H9 (cell line): ENCODE measurements at regions not wholly inside any gene's neighbourhood (a gene's known extent, or its start where the extent isn't known, plus 50 kb on each side); places are given as distances from the start of the nearest gene placed in this dataset.
A peak's percentile ranks its signal among the peaks of the same experiment; 100 is the strongest.

ENCODE experiments used
- DNase-seq: peaks from one replicate; pipeline ENCODE4 v3.0.0-alpha.2; 2017
- H2AFZ ChIP-seq: one replicate; pipeline ENCODE4 v1.6.1; 2013; ENCODE audit warnings: mild to moderate bottlenecking, low read length, control low read depth, moderate library complexity
- H2AK5ac ChIP-seq: 2 replicates; pipeline ENCODE4 v1.6.1; 2013; ENCODE audit warnings: low read length, control low read depth, mixed read lengths; ENCODE audit not compliant: insufficient read length
- H2BK120ac ChIP-seq: one replicate; pipeline ENCODE4 v1.6.1; 2013; ENCODE audit warnings: low read depth, mild to moderate bottlenecking, low read length, control low read depth, inconsistent platforms; ENCODE audit not compliant: poor library complexity, severe bottlenecking
- H2BK12ac ChIP-seq: 2 replicates; pipeline ENCODE4 v1.6.1; 2013; ENCODE audit warnings: low read length, control low read depth, mixed read lengths, low read depth; ENCODE audit not compliant: insufficient read length
- H2BK15ac ChIP-seq: 2 replicates; pipeline ENCODE4 v1.6.1; 2013; ENCODE audit warnings: low read depth, low read length, control low read depth
- H2BK20ac ChIP-seq: one replicate; pipeline ENCODE4 v1.6.1; 2013; ENCODE audit warnings: low read depth, mild to moderate bottlenecking, low read length, control low read depth, inconsistent platforms; ENCODE audit not compliant: poor library complexity, severe bottlenecking
- H2BK5ac ChIP-seq: 2 replicates; pipeline ENCODE4 v1.6.1; 2013; ENCODE audit warnings: low read length, control low read depth, mixed read lengths; ENCODE audit not compliant: insufficient read length
- H3K14ac ChIP-seq: 2 replicates; pipeline ENCODE4 v1.6.1; 2013; ENCODE audit warnings: low read length, control low read depth; ENCODE audit not compliant: insufficient read depth
- H3K18ac ChIP-seq: 2 replicates; pipeline ENCODE4 v1.6.1; 2013; ENCODE audit warnings: low read depth, mild to moderate bottlenecking, mixed read lengths, low read length, control low read depth; ENCODE audit not compliant: insufficient read length
- H3K23ac ChIP-seq: 2 replicates; pipeline ENCODE4 v1.6.1; 2013; ENCODE audit warnings: low read length, control low read depth, mixed read lengths, low read depth; ENCODE audit not compliant: insufficient read length
- H3K23me2 ChIP-seq: 2 replicates; pipeline ENCODE4 v1.6.1; 2013; ENCODE audit warnings: low read depth, mild to moderate bottlenecking, mixed read lengths, low read length, control low read depth; ENCODE audit not compliant: insufficient read length, poor library complexity, severe bottlenecking
- H3K27ac ChIP-seq: 2 replicates; pipeline ENCODE4 v1.5.1; 2013; ENCODE audit warnings: low read length, control low read depth, mixed read lengths, low read depth; ENCODE audit not compliant: insufficient read length
- H3K27me3 ChIP-seq: 2 replicates; pipeline ENCODE4 v1.6.1; 2013; ENCODE audit warnings: low read length, control low read depth, inconsistent platforms; ENCODE audit not compliant: insufficient read depth
- H3K4ac ChIP-seq: 2 replicates; pipeline ENCODE4 v1.6.1; 2013; ENCODE audit warnings: low read depth, mild to moderate bottlenecking, control low read depth, inconsistent platforms, low read length, moderate library complexity
- H3K4me1 ChIP-seq: 2 replicates; pipeline ENCODE4 v1.6.1; 2013; ENCODE audit warnings: low read length, control low read depth, inconsistent platforms; ENCODE audit not compliant: insufficient read depth
- H3K4me2 ChIP-seq: 2 replicates; pipeline ENCODE4 v1.6.1; 2013; ENCODE audit warnings: low read length, control low read depth, mixed read lengths; ENCODE audit not compliant: insufficient read length, insufficient read depth
- H3K56ac ChIP-seq: 2 replicates; pipeline ENCODE4 v1.6.1; 2013; ENCODE audit warnings: low read depth, mild to moderate bottlenecking, mixed read lengths, low read length, control low read depth; ENCODE audit not compliant: insufficient read length
- H3K79me1 ChIP-seq: 2 replicates; pipeline ENCODE4 v1.6.1; 2013; ENCODE audit warnings: low read depth, mild to moderate bottlenecking, moderate library complexity, low read length, control low read depth, inconsistent platforms; ENCODE audit not compliant: insufficient read depth, poor library complexity, severe bottlenecking
- H3K79me2 ChIP-seq: 2 replicates; pipeline ENCODE4 v1.6.1; 2013; ENCODE audit warnings: low read length, control low read depth, inconsistent platforms; ENCODE audit not compliant: insufficient read depth
- H3K9ac ChIP-seq: 2 replicates; pipeline ENCODE4 v1.6.1; 2013; ENCODE audit warnings: low read length, control low read depth, mixed read lengths; ENCODE audit not compliant: insufficient read length; ENCODE audit errors: extremely low read depth
- H3K9me3 ChIP-seq: one replicate; pipeline ENCODE4 v1.6.1; 2013; ENCODE audit warnings: low read depth, low read length, inconsistent platforms; ENCODE audit not compliant: control insufficient read depth
- H3T11ph ChIP-seq: one replicate; pipeline ENCODE4 v1.6.1; 2013; ENCODE audit warnings: mild to moderate bottlenecking, low read length, control low read depth, inconsistent platforms
- H4K20me1 ChIP-seq: one replicate; pipeline ENCODE4 v1.6.1; 2013; ENCODE audit not compliant: control insufficient read depth, insufficient read length, insufficient read depth
- H4K5ac ChIP-seq: 2 replicates; pipeline ENCODE4 v1.6.1; 2013; ENCODE audit warnings: low read depth, mild to moderate bottlenecking, mixed read lengths, low read length, control low read depth; ENCODE audit not compliant: insufficient read length
- H4K8ac ChIP-seq: replicated peaks from 2 replicates; pipeline ENCODE4 v1.6.1; 2013; ENCODE audit warnings: low read length, control low read depth, mixed read lengths, low read depth; ENCODE audit not compliant: insufficient read length
- H4K91ac ChIP-seq: 2 replicates; pipeline ENCODE4 v1.6.1; 2013; ENCODE audit warnings: low read depth, mild to moderate bottlenecking, moderate library complexity, mixed read lengths, low read length, control low read depth; ENCODE audit not compliant: insufficient read length
- H3K27ac Mint-ChIP-seq, 3 experiments: 2 replicates in 2 of 3; 3 replicates in 1 of 3; pipeline ENCODE4 v1.8.0; 2020 to 2021; ENCODE audit warnings: mixed read lengths in 3 of 3, mild to moderate bottlenecking in 1 of 3, moderate library complexity in 1 of 3
- H3K27me3 Mint-ChIP-seq: 2 replicates; pipeline ENCODE4 v1.8.0; 2021; ENCODE audit warnings: low read depth, mild to moderate bottlenecking, moderate library complexity, mixed read lengths
- H3K36me3 Mint-ChIP-seq, 3 experiments: 2 replicates in 2 of 3; 3 replicates in 1 of 3; pipeline ENCODE4 v1.8.0; 2020 to 2021; ENCODE audit warnings: low read depth in 3 of 3, mixed read lengths in 3 of 3; ENCODE audit not compliant: insufficient read depth in 1 of 3
- H3K4me1 Mint-ChIP-seq, 2 experiments: 2 replicates each; pipeline ENCODE4 v1.8.0; 2020; ENCODE audit warnings: mixed read lengths in 2 of 2
- H3K4me3 Mint-ChIP-seq, 2 experiments: 2 replicates in 1 of 2; 3 replicates in 1 of 2; pipeline ENCODE4 v1.8.0; 2020 to 2021; ENCODE audit warnings: mild to moderate bottlenecking in 2 of 2, mixed read lengths in 2 of 2, moderate library complexity in 1 of 2
- H3K9me3 Mint-ChIP-seq, 2 experiments: 2 replicates in 1 of 2; 3 replicates in 1 of 2; pipeline ENCODE4 v1.8.0; 2020; ENCODE audit warnings: mild to moderate bottlenecking in 2 of 2, mixed read lengths in 2 of 2, moderate library complexity in 1 of 2
- WGBS: extraction: QIAGEN DNeasy Blood & Tissue Kit; methylation state at CpG from one replicate; pipeline ENCODE4 v1.1.7; 2013; ENCODE audit warnings: missing lambda C conversion rate, low lambda C conversion rate, mixed read lengths; ENCODE audit not compliant: insufficient read length; ENCODE audit errors: extremely low coverage; 5-methylcytosine and 5-hydroxymethylcytosine counted together
- TF ChIP-seq, protein P1 (sequence below): fragments of 200-600 bp; sonication (generic); conservative IDR thresholded peaks from 3 replicates; pipeline ENCODE4 v1.8.0; 2021; ENCODE audit warnings: antibody characterized with exemption, mild to moderate bottlenecking

DNA sequence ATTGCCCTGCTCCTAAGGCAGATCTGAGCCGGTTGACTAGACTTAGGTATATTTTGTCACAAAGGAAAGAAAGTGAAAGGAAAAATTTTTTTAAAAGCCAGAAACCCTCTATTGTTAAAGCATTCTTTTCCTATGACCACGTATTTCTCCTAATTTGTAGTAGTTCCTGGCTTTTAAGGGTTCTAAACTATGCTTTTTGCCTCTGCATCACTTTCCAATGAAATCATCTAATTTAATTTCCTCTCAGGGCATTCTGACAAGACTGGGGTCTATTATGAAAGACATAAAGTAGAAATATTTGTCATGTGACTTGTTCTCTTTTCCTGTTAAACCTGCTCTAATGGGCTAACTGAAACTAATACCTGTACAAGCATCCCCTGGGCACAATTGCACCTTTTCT, 233.0 kb upstream of the PRR20A start:
- Histone ChIP-seq H3K9me3 (no peaks in the 10 kb centered on the region), H2BK5ac (no peak overlapping the region), H2BK15ac (no peak overlapping the region), H4K5ac (no peak overlapping the region), H4K20me1 (no peaks in the 10 kb centered on the region), H3K56ac (no peak overlapping the region), H2AK5ac (no peak overlapping the region), H3K23ac (no peak overlapping the region), H3K27me3 (no peaks in the 10 kb centered on the region), H3T11ph (no peak overlapping the region), H3K4me2 (no peak overlapping the region), H3K18ac (no peak overlapping the region), H3K9ac (no peak overlapping the region), H2AFZ (no peak overlapping the region), H3K4me1 (no peaks in the 10 kb centered on the region), H2BK20ac (no peak overlapping the region), H3K79me1 (no peaks in the 10 kb centered on the region), H3K79me2 (no peaks in the 10 kb centered on the region), H2BK120ac (no peak overlapping the region), H3K23me2 (no peaks in the 10 kb centered on the region), H2BK12ac (no peak overlapping the region), H3K4ac (no peak overlapping the region), H4K91ac (no peak overlapping the region), H3K27ac (no peak overlapping the region), H3K14ac (no peak overlapping the region), H4K8ac (no peak overlapping the region)
- WGBS = no CpG with 5 or more reads among the region's 2 CpGs
- Mint-ChIP-seq H3K4me1 (no peaks in the 10 kb centered on the region), H3K36me3 (peaks cover 0 to 4% (median 0%) of the 10 kb centered on the region in 3 experiments; a peak in 2 of 7 replicates), H3K27ac (peak overlapping the region in 1 of 3 experiments; percentile 40; a peak in 1 of 7 replicates), H3K27me3 (no peaks in the 10 kb centered on the region), H3K9me3 (peaks cover 0 to 5% of the 10 kb centered on the region in 2 experiments; a peak in 3 of 5 replicates), H3K4me3 (no peak overlapping the region)
- TF ChIP-seq, protein P1, sequence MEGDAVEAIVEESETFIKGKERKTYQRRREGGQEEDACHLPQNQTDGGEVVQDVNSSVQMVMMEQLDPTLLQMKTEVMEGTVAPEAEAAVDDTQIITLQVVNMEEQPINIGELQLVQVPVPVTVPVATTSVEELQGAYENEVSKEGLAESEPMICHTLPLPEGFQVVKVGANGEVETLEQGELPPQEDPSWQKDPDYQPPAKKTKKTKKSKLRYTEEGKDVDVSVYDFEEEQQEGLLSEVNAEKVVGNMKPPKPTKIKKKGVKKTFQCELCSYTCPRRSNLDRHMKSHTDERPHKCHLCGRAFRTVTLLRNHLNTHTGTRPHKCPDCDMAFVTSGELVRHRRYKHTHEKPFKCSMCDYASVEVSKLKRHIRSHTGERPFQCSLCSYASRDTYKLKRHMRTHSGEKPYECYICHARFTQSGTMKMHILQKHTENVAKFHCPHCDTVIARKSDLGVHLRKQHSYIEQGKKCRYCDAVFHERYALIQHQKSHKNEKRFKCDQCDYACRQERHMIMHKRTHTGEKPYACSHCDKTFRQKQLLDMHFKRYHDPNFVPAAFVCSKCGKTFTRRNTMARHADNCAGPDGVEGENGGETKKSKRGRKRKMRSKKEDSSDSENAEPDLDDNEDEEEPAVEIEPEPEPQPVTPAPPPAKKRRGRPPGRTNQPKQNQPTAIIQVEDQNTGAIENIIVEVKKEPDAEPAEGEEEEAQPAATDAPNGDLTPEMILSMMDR = no peak
- no peak for DNase-seq
